ENCODE measurements at regions not wholly inside any gene's neighbourhood (a gene's known extent, or its start where the extent isn't known, plus 50 kb on each side); places are given as distances from the start of the nearest gene placed in this dataset.
"Not testable (repeated sequence)": the region's sequence is repeated elsewhere in the genome, so short reads cannot be mapped to it uniquely, and the experiment has no call there.

DNA sequence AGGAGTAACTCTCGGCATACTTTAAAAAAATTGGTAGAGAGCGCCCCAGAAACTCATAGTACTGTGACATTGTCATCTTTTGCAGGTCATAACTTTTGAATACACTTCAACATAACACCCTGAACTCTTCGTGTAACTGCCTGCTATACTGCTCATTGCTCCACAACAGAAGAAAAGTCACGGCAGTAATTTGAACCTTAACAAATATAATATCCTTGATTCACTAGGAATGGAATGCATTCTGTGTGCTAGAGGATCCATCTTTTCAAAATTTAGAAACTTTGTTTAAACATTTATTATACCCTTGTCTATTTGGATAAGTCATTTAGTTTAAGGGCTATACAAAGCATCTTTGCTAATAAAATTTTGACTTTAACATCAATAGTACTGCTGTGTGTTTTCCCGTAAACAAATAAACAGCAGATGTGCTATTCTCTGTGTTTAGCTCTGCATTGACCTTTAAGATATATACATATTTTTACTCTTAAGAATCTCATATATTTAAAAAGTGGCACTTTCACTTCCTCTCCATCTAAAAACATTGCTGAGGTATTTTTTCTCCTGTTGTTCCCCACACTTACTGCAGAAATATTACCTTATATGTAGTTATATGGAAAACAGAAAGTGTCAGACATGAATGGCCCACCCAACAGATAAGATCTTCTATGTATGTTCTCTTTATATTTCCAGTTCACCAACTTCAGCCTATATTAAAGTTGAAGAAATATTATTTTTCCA is 217.6 kb upstream of the TMEM229A start:
- Mint-ChIP-seq H3K4me3 (ENCODE audit: unreplicated experiment) (no peak overlapping the region), H3K27ac (ENCODE audit: unreplicated experiment) (peak overlapping the region; percentile 75), H3K27me3 (ENCODE audit: unreplicated experiment) (no peaks in the 10 kb centered on the region), H3K36me3 (ENCODE audit: unreplicated experiment) (no peaks in the 10 kb centered on the region), H3K9me3 (ENCODE audit: unreplicated experiment) (peaks cover 3% of the 10 kb centered on the region), H3K4me1 (ENCODE audit: unreplicated experiment) (peaks cover 41% of the 10 kb centered on the region)
- no peak for DNase-seq (ENCODE audit: extremely low spot score, unreplicated experiment)
- TF ChIP-seq, protein P1, sequence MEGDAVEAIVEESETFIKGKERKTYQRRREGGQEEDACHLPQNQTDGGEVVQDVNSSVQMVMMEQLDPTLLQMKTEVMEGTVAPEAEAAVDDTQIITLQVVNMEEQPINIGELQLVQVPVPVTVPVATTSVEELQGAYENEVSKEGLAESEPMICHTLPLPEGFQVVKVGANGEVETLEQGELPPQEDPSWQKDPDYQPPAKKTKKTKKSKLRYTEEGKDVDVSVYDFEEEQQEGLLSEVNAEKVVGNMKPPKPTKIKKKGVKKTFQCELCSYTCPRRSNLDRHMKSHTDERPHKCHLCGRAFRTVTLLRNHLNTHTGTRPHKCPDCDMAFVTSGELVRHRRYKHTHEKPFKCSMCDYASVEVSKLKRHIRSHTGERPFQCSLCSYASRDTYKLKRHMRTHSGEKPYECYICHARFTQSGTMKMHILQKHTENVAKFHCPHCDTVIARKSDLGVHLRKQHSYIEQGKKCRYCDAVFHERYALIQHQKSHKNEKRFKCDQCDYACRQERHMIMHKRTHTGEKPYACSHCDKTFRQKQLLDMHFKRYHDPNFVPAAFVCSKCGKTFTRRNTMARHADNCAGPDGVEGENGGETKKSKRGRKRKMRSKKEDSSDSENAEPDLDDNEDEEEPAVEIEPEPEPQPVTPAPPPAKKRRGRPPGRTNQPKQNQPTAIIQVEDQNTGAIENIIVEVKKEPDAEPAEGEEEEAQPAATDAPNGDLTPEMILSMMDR (IDR thresholded peaks at IDR 0.05) = no peak

DNA sequence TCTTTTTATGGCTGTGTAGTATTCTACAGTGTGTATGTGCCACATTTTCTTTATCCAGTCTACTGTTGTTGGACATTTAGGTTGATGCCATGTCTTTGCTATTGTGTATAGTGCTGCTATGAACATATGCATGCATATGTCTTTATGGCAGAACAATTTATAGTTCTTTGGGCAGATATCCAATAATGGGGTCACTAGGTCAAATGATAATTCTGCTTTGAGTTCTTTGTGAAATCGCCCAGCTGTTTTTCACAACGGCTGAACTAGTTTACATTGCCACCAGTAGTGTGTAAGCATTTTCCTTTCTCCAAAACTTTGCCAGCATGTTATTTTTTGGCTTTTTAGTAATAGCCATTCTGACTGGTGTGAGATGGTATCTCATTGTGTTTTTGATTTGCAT is 214.8 kb upstream of the TMEM229A start:
- H3K4me1 Mint-ChIP-seq (ENCODE audit: unreplicated experiment) = peaks cover 38% of the 10 kb centered on the region
- H3K27me3 Mint-ChIP-seq (ENCODE audit: unreplicated experiment) = no peaks in the 10 kb centered on the region
- no peaks in the 10 kb centered on the region for H3K36me3 Mint-ChIP-seq (ENCODE audit: unreplicated experiment)
- TF ChIP-seq, protein P1 (IDR thresholded peaks at IDR 0.05) = no peak
- H3K9me3 Mint-ChIP-seq (ENCODE audit: unreplicated experiment) = peaks cover 3% of the 10 kb centered on the region
- DNase-seq (ENCODE audit: extremely low spot score, unreplicated experiment) = no peak
- H3K4me3 Mint-ChIP-seq (ENCODE audit: unreplicated experiment) = no peak overlapping the region
- H3K27ac Mint-ChIP-seq (ENCODE audit: unreplicated experiment) = no peak overlapping the region

DNA sequence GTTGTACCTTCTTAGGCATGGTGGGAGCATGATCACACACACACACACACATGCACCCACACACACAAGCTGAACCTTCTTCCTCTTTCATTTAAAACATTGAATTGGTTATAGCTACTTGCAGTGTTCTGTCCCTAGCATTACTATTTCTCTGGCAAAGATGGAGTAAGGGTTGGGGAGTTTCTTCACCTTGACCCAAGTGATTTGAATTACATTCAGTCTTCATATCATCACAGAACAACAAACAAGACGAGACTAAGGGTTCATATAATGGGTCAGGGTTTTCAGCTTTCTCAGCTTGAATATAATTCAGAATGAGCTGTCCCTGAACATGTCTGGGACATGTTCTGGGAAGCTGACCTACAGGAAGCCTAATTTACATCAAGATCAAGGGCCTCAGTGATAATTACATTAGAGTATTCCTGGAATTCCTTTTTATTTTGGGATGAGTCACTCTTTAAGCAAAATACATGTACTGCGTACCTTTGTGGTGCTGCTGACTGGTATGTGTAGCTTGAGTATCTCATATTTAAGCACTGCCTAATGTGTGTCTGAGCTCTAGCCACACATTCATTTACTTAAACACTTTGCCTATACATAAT is 213.5 kb upstream of the TMEM229A start:
- peaks cover 3% of the 10 kb centered on the region for H3K9me3 Mint-ChIP-seq (ENCODE audit: unreplicated experiment)
- peaks cover 31% of the 10 kb centered on the region for H3K4me1 Mint-ChIP-seq (ENCODE audit: unreplicated experiment)
- peak overlapping the region; percentile 59 for H3K27ac Mint-ChIP-seq (ENCODE audit: unreplicated experiment)
- H3K27me3 Mint-ChIP-seq (ENCODE audit: unreplicated experiment) = no peaks in the 10 kb centered on the region
- DNase-seq (ENCODE audit: extremely low spot score, unreplicated experiment) = no peak
- no peak overlapping the region for H3K4me3 Mint-ChIP-seq (ENCODE audit: unreplicated experiment)
- no peaks in the 10 kb centered on the region for H3K36me3 Mint-ChIP-seq (ENCODE audit: unreplicated experiment)
- TF ChIP-seq, protein P1 (IDR thresholded peaks at IDR 0.05) = no peak

DNA sequence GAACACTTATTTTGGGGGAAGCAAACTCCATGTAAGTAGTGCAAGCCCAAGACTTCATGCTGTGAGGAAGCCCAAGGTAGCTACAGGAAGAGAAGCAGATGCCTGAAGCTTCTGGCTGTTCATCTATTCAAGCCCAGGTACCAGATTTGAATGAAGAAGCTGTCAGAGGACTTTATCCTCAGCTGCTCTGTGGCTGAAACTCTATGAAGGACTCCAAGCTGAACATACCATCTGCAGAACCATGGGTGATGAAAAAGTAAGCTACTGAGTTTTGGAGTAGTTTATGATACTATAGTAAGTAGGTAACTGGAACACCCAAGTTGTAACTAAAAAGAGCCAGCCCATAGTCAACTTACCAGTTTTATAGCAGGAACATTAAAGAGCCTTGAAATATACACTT is 211.6 kb upstream of the TMEM229A start:
- not testable (repeated sequence) for H3K27ac Mint-ChIP-seq (ENCODE audit: unreplicated experiment)

DNA sequence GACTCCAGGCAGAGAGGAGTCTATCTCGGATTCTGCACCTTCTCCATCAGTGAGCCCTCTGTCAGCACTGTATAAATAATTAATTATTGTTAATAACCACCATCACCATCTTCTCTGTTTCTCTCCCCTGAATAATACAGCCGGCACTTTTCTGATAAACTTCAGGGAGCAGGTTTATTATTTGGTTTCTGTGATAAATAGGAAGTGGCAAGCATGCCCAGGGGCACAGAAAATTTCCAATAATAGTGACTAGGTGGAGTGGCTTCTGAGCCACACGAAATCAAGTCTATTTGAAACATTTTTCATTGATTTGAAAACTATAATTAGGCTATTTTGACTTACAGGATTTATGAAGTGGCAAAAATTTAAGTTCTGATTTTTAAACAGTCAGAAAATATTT is 186.8 kb upstream of the TMEM229A start:
- Mint-ChIP-seq H3K27ac (ENCODE audit: unreplicated experiment) (no peak overlapping the region), H3K4me1 (ENCODE audit: unreplicated experiment) (no peaks in the 10 kb centered on the region), H3K27me3 (ENCODE audit: unreplicated experiment) (no peaks in the 10 kb centered on the region), H3K36me3 (ENCODE audit: unreplicated experiment) (no peaks in the 10 kb centered on the region), H3K4me3 (ENCODE audit: unreplicated experiment) (no peak overlapping the region), H3K9me3 (ENCODE audit: unreplicated experiment) (no peaks in the 10 kb centered on the region)
- DNase-seq (ENCODE audit: extremely low spot score, unreplicated experiment) = no peak
- TF ChIP-seq, protein P1 (IDR thresholded peaks at IDR 0.05) = no peak

More for the DNA sequence above, 211.6 kb upstream of the TMEM229A start:
- H3K36me3 Mint-ChIP-seq (ENCODE audit: unreplicated experiment); DNase-seq (ENCODE audit: extremely low spot score, unreplicated experiment); H3K9me3 Mint-ChIP-seq (ENCODE audit: unreplicated experiment); H3K4me3 Mint-ChIP-seq (ENCODE audit: unreplicated experiment); H3K27me3 Mint-ChIP-seq (ENCODE audit: unreplicated experiment): not testable (repeated sequence)
- peaks cover 13% of the 10 kb centered on the region for H3K4me1 Mint-ChIP-seq (ENCODE audit: unreplicated experiment)

Data from osteocyte (in vitro differentiated cells).